SU-DHL-6 (cell line): ENCODE measurements at regions not wholly inside any gene's neighbourhood (a gene's known extent, or its start where the extent isn't known, plus 50 kb on each side); places are given as distances from the start of the nearest gene placed in this dataset.

Source experiments
- CTCF ChIP-seq: fragments of 200-600 bp; sonication (generic); IDR thresholded peaks from one replicate; pipeline ENCODE4 v1.5.1; 2017; ENCODE audit warnings: antibody characterized with exemption, mild to moderate bottlenecking, low read length, moderate library complexity; ENCODE audit not compliant: insufficient read depth, poor library complexity, severe bottlenecking
- EZH2phosphoT487 ChIP-seq: fragments of 200-600 bp; sonication (generic), shearing (Covaris generic); conservative IDR thresholded peaks from 2 replicates; pipeline ENCODE4 v1.6.1; 2018; ENCODE audit warnings: mild to moderate bottlenecking, antibody characterized with exemption, low read length, moderate library complexity, mixed read lengths

DNA sequence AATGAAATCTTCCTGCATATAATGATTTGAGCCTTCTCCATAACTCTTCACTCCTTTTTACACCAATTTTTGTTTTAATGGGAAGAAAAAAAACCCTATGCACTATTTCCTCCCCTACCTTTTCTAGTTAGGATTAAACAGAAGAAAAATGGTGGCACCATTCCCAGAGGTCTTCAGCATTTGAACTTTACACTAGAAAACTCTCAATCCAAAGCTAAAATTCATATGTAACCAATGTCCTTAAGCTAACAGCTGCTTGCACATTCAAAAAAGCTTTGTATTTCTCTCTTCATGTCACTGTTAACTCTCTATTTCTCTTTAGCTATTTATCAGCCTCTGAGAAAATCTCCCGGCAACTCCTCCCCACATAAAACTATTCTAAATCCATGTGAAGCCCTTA lies 90.3 kb upstream of the UBL3 start:
- no peak for TF ChIP-seq CTCF
- no peak for TF ChIP-seq EZH2phosphoT487
